HG02973 (cell line): ENCODE measurements at regions not wholly inside any gene's neighbourhood (a gene's known extent, or its start where the extent isn't known, plus 50 kb on each side); places are given as distances from the start of the nearest gene placed in this dataset.

Experiments used
- ATAC-seq: cut with Tn5 transposase; IDR thresholded peaks from one replicate; pipeline ENCODE4 v1.9.1; 2021; ENCODE audit warnings: moderate library complexity; ENCODE audit not compliant: unreplicated experiment

DNA sequence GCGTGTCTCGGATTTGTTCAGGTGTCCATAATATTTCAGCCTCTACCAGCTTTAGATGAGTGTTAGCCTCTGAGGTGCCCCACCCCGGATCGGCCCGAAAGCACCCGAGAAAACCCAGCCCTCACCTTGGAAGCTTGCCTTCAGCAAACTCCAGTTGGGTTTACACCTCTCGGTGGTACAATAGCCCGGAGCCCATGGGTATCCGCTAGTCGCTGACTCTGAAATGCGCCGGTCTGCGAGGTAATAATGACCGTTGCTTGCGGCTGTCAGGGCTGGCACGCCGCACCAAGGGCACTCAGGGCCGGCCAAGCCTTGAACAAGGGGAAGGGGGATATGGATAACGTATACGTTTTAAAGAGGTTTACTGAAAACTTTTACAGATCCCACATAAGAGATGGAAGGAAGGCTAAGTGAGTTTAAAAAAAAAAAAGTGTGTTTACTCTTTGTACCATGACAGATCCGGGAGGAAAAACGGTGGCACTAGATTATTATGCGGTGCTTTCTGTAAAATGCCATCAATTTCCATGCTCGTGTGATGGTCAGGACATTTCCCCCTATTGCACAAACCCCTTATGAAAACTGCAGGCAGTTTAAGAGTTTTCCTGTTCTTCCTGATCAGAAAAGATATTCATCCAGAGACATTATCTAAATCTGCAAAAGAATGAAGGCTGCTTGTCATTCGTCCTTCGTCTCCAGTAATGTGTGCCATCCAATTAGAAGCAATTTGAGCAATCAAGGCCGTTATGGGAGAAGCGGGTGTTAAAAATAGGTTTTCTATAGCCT, 124.2 kb downstream of the TMEM161B start:
- ATAC-seq, result no peak

- ATAC-seq, result no peak
Observed at GRCh38 chr5:88143693-88144218, 124.9 kb downstream of the TMEM161B start.

DNA sequence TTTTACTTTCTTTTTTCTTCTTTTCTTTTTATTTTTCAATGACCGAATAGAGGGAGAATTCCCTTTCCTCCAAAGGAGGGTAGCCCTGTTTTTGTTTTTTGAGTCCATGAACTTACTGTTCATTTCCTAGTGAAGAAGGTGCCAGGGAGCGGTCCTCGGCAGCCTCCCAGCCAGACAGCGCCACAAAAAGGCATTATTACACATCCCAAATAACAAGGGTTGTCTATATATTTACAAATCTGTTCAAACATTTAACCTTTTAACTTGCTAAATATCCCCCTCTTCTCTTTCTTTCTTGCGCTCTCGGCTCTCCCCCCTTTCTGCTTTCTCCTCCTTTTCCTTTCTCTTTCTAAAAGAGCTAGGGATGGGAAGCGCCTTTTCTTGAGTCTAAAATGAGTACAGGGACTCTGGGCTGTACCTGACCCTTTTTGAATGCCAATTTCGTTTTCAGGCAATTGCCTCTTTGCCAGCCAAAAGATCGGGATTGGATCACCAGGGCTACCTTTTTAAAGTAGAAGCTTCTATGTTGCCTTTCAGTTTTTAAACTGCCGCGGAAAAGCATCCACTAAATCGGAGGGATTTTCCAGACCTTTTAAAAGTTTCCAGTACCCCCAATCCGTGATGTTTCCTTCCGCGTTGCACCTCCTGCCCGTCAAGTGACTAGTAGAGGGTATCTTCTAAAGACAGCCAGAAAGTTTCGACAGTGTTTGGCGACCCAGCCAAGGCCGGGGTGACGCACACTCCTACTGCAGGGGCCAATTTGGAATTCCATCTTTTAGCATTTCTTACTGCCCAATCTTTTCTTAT, 125.6 kb downstream of the TMEM161B start:
- no peak for ATAC-seq

- ATAC-seq, result no peak
Observed at GRCh38 chr5:88142636-88142885, 126.1 kb downstream of the TMEM161B start.

- ATAC-seq, result peak; percentile 90
Observed at GRCh38 chr5:88140856-88141752, 127.5 kb downstream of the TMEM161B start.

DNA sequence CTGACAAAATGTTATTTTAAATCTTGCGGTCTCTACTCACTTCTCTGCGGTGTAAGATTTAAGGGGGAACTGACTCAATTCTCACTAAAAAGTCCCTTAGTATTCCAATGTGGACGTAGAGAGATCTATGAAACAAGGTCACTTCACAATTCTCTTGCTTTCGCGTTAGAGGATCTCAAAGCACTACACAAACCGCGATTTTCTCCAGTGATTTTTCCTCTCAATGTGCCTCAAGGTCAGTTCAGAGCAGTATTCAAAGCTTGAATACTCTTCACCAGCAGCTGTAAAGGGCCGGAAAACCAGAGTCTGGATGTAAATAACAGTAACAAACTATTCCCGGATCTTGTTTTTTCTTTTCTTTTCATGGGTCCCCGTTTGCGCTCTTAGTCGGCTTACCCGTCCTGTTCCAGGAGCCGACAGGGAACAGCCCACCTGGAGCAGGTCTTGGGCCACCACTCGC, 128.2 kb downstream of the TMEM161B start:
- ATAC-seq, result no peak

DNA sequence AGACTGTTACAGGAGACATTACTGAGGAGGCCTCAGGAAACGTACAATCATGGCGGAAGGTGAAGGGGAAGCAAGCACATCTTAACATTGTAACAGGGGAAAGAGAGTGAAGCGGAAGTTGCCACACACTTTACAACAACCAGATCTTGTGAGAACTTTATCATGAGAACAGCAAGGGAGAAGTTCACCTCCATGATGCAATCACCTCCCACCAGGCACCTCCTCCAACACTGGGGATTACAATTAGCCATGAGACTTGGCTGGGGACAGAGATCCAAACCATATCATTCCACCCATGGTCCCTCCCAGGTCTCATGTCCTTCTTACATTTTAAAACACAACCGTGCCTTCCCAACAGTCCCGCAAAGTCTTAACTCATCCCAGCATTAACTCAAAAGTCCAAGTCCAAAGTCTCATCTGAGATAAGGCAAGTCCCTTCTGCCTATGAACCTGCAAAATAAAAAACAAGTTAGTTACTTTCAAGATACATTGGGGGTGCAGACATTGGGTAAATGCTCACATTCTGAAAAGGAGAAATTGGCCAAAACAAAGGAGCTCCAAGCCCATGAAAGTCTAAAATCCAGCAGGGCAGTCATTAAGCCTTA, 138.3 kb downstream of the TMEM161B start:
- ATAC-seq, result no peak

DNA sequence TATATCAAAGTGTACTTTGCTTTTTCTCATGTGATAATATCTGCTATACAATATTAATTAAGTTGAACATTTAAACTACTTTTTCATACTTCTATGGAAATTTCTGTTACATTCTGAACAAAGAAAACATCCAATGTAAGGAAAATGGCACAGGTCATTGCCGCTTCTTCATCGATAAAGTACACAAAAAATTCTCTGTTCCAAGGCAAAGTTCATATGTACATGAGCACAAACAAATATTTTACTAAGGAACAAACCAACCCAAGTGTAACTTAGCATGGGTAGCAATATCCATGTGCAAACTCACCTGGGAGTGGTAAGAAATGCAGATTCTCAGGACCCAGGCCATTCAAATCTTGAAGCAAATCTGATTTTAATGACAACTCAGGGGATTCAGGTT, 139.8 kb downstream of the TMEM161B start:
- no peak for ATAC-seq

DNA sequence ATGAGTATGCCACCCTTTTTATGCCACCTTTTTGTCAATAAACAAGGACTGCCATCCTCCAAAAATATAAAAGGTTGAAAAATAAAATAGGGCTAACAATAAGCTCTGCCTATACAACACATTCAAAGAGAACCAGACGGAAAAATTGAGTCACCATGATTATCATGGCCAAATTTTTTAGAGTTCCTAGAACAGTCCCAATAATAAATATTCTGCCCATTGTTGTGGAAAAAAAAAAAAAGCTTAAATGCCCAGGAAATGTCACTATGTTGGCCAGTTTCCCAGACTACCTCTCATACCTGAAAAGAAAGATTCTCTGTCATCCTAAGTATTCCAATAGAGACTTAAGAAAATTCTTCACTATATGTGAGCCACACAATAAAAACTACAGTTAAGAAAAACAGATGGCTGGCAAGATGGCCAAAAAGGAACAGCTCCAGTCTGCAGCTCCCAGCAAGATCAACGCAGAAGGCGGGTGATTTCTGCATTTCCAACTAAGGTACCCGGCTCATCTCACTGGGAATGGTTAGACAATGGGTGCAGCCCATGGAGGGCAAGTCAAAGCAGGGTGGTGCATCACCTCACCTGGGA, 149.0 kb downstream of the TMEM161B start:
- no peak for ATAC-seq

DNA sequence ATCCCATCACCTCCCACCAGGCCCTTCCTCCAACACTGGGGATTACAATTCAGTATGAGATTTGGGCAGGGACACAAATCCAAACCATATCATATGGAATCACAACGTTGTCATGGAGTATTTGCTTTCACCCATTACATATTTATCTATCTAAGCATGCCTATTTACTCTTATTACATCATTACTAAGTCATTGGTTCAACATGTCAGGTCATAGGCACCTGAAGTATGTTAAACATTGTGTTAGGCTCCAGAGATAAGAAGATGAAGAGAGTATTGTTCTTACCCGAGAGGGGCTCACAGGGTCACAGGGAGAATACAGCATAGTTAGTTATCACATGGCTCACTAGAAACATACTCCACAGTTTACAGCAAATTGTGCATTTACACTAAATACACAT, 150.5 kb downstream of the TMEM161B start:
- no peak for ATAC-seq

GRCh38 chr5:88117546-88117945, 151.1 kb downstream of the TMEM161B start:
- ATAC-seq, result no peak

DNA sequence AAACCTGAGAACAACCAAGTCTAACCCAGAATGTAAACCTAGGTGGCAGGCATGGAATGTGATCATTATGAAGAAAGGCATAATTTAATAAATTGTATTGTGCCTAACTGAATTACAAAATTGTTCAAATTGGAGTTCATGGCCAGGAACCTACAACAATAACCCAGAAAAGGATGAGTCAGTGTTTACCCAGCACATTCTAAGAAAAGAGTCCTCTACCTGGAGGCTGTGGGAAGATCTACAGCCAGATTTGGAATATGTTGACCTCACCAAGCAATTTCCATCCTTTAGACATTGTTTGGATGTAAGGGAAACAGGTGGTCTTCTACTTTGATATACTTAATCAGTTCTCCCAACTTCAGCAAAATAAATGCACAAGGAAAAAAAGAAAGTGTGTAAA, 152.2 kb downstream of the TMEM161B start:
- ATAC-seq, result no peak

- ATAC-seq, result no peak
Observed at GRCh38 chr5:88115211-88115610, 153.4 kb downstream of the TMEM161B start.

DNA sequence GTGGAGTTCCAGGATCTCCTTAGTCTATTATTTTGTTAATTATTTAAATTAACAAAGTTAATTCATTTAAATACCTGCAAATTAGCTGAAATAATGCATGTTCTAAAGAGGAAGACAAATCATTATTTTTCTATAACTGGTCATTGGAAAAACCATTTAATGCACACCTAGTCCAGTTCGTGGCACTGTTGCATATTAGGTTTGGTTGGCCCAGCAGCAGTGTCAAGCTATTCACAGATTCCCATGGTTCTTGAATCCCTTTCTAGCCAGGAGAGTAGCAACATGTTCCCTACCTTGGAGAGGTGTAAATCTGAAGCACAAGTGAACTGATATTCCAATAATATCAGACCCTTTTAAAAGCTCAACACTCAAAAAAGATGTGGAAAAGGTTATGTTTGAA, 155.2 kb downstream of the TMEM161B start:
- ATAC-seq, result no peak

- ATAC-seq, result no peak
Observed at GRCh38 chr5:88109818-88110217, 158.8 kb downstream of the TMEM161B start.

GRCh38 chr5:88108490-88109279, 160.0 kb downstream of the TMEM161B start:
- ATAC-seq, result no peak

DNA sequence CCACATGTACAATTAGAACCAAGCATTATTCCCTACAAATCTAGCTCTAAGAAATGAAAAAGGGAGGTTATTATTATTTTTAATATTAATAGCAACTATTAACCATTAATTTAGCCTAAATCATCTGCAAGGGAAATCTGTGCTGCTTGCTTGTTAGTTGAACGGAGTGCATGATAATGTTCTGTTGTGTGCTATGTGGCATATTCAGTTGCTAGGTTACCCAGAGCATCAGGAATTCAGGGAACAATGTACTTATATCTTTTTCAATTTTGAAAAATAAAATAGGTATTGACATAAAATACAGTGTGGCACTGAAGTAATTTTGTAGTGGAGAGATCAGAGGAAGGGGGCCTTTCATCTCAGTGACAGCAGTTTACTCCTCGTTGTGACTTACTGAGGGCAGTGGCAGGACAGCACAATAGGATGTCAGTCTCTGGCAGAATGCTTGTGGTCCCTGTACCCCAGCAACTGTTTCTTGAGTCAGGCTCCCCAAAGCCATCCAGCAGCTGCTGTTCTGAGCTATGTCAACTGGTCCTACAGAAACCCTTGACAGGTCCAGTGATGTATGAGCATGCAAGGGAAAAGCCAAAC, 173.6 kb downstream of the TMEM161B start:
- no peak for ATAC-seq

- ATAC-seq, result no peak
Observed at GRCh38 chr5:88094403-88094802, 174.2 kb downstream of the TMEM161B start.

DNA sequence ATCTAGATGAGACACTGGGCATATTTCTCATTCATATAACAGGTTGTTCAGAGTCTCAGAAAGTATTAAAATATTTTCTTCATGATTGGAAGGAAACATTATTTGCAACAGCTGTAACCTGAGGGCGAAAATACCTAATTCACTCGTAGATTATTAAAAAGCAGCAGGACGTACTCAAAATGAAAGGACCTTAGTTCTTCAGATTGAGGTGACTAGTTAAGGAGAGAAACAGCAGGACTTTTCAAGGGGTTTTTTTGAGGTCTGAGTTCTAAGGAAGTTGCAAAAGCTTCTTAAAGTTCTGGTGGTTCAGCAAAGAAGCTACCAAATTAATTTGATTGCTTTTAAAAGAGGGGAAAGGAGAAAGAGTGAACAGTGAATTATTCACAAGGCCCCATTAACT, 174.9 kb downstream of the TMEM161B start:
- ATAC-seq, result no peak
